Stimulated activated CD8-positive, alpha-beta memory T cell treated with anti-CD3 and anti-CD28 coated beads, Interleukin-12 subunit alpha, Interleukin-12 subunit beta, amount 100 ng/mL, for 1 hour (primary cell): ENCODE measurements at regions not wholly inside any gene's neighbourhood (a gene's known extent, or its start where the extent isn't known, plus 50 kb on each side); places are given as distances from the start of the nearest gene placed in this dataset.

Experiments
- DNase-seq: peaks from one replicate; pipeline ENCODE4 v3.0.0-alpha.2; 2020; ENCODE audit warnings: low read depth

DNA sequence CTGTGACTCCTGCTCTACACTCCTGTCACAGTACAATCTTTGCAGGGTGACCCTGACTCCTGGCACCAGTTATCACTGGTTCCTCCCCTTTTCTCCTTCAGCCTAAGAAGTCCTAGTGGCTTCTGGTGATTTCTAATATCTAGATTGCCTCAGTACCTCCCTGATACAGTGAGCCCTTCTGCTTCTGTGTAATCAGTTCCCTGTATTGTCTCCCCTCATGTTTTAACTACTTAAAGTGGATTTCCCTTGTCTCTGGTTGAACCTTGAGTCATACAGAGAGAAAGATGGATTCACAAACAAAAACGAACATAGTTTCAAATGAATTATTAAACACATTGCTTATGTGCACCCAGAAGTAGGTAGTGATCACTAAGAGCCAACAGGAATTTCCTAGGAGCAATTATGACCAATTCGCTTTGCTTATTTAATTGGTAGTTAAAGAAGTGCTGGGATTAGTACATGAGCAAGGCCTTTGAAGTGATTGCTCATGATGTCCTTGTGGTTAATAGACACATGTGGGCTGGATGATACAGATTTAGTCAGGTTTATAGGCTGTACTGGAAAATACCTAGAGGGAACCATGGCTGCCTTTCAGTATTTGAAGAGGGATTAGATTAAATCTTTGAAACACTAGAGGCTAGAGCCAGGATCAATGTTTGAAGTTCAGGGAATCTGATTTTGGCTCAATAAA lies 145.8 kb upstream of the MEF2C start:
- DNase-seq = no peak

DNA sequence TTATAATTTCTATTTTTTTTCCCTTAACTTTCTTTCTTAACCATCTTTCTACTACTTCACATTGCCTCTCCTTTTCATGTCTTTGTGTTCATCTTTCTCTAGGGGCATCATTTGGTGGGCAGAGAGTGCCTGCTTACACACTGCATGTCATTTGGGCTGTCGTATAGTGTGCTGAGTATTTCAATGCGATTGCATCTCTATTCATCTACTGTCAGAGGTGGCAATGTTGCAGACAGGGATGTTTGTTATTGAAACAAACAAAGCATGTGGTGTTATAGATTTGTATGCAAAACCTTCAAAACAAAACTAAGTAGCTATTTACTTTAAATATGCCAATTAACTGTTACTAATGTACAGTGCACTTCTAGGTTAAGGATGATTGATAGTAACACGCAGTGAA lies 141.1 kb upstream of the MEF2C start:
- DNase-seq = no peak

DNA sequence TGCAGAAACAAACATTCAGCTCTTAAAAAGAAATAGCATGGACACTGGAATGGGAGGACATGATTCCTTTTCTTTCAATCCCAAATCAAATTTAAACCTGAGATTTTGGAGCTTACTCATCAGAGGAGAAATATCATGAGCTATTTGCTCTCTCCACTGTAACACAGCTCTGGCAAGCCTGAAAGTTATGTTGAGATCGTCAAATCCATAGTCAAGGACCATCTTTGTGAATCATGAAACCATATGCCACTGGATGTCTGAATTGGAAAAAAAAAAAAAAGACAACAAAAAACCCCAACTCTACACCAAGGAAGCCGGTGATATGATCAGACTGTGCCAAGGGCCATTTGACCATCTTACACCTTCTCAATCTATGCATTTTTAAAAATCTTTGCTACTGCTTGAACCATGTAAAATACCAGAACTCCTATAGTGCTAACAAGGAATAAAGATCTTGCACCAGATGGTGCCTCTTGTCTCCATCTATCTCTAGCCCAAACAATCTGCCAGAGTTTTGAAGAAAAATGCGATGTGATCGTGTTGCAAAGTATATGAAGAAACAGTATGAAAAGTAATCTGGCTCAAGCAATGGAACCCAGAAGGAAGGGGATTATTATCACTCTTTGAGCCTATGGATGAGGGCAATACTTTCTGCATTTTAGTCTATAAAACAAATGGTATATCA lies 138.1 kb upstream of the MEF2C start:
- DNase-seq = no peak

DNA sequence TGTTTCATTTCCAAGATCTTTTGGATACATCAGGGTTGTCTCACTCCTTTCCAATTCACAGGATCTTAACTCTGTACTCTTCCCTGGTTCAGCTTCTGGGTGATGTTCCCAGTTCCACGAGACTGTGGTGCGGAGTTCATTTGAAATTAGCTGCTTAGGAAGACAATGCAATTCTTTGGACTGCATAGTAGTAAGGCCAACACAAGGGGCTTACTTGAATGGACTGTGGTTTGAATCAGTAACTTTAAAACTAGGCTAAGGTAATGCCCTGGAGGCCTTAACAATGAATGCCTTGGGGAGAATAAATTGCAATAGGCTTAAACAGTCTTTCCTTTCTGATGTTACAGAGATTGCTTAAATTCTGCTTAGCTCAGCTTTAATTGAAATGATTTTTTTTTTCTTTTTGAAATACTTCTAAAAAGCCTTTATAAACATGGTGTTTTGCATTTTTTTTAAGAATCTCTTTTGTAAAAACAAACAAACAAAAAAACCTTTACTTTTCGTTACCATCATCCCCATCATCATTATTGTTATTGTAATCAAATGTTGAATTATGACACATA lies 133.8 kb upstream of the MEF2C start:
- no peak for DNase-seq

DNA sequence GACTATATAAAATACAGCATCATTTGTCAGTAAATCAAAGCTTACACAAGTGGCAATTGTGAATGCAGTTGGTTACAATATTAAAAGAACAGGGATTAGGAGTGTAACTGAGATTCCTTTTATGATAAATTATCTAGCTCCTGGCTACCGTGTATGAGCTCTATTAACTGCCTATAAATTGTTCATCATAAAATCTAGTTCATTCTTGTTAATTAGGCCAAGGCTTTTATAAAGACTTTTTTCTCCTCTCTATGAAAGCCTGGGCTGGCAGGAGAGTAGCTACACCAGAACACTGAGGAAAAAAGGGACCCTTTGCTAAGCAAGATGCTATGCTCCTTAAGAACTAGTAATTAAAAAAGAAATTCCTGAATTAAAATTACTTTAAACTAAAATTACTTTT lies 132.4 kb upstream of the MEF2C start:
- DNase-seq = no peak

DNA sequence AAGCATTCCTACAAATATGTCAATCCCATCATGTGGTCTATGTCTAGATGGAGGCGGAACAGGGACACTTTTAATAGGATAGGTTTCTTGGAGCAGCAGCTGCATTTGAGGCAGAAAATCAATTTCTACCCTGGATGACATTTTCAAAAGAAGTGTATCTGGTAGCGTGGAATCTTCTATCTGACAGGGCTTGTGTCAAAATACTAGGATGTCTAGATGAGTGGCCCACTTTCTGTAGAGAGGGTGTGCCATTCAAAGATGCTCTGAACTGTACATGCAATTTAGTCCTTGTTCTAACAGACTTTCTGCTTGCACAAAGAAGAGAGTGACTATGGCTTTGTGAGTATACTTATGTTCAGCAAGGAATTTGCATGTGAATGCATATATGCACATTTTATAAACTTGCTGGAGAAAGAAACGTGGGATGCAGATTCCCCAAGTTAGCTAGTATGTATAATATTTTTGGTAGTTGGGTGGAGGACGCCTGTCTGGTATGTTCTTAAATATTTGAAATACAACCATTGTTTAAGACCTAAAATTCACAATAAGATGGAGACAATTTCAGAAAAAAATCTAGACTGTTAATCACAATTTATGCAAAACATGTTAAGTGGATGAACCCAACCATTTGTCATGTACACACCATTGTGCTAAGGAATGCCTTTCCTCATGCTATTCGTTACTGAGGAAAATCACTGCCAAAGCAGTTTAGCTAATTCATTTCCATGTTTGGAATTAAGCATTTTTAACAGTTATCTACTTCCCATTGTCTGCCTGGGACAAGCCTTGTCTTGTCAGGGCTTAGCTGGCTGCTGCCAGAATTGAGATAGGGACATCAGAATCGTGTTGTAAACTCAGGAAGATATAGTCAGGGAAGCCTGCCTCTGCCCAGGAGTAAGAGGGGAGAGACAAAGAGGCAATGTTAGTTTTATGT lies 129.1 kb upstream of the MEF2C start:
- DNase-seq = no peak

DNA sequence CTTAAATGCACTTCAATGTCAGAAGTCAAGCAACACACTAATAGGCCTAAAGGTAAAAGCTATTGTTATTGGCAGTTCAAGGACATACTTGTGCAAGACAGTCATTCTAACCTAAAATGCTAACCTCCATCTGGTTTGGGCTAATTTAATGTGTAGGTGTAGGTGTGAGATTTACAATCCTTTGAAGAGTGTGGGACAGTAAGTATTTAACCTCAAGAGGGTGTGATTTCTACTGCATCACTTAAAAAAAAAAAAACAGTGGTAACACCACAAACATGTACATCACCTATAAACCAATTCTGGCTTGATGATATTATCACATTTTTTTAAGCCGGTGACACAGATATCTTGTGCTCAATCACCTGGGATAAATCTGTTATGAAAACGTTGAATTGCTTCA lies 127.5 kb upstream of the MEF2C start:
- no peak for DNase-seq

DNA sequence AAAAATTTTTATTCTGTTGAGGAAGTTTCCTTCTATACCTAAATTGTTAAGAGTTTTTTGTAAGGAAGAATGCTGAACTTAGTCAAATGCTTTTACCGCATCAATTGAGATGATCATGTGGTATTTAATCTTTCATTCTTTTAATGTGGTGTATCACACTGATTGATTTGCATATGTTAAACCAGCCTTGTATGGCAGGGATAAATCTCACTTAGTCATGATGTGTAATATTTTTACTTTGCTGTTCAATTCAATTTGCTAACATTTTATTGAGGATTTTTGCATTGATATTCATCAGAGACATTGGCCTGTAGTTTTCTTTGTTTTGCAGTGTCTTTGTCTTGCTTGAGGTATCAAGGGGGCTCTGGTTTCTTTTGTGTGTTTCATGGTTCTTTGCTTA lies 125.3 kb upstream of the MEF2C start:
- DNase-seq = no peak

DNA sequence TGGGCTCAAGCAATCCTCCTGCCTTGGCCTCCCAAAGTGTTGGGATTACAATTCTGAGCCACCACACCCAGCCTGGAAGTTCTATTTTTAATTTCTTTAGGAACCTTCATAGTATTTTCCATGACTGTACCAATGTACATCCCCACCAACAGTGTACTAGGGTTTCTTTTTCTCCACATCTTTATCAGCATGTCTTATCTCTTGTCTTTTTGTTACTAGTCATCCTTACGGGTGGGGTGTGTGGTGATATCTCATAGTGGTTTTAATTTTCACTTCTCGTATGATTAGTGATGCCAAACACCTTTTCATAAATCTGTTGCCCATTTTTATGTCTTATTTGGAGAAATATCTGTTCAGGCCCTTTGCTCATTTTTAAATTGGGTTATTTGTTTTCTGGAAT lies 123.0 kb upstream of the MEF2C start:
- DNase-seq = no peak

DNA sequence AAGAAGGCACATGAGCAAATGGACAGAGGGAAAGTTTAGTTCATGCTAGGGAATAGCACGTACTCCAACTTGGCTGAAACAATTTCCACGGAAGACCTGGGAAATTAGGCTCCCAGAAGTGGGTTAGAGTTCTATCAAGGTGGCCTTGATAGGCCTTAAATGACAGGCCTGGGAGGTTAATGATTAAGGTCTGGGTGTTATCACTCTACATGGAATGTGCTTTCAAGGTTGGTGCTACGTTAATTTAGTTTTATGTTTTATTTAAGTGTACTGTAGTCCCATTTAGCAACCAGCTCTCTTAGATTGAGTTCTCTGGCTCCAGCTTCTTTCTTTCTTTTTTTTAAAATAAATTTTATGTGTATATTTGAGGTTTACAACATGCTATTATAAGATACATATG lies 121.4 kb upstream of the MEF2C start:
- no peak for DNase-seq

DNA sequence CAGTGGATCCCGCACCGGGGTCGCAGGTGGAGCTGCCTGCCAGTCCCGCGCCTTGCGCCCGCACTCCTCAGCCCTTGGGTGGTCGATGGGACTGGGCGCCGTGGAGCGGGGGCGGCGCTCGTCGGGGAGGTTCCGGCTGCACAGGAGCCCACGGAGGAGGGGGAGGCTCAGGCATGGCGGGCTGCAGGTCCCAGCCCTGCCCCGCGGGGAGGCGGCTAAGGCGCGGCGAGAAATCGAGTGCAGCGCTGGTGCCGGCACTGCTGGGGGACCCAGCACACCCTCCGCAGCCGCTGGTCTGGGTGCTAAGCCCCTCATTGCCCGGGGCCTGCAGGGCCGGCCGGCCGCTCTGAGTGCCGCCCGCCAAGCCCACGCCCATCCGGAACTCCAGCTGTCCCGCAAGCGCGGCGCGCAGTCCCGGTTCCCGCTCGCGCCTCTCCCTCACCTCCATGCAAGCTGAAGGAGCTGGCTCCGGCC lies 120.6 kb upstream of the MEF2C start:
- no peak for DNase-seq

DNA sequence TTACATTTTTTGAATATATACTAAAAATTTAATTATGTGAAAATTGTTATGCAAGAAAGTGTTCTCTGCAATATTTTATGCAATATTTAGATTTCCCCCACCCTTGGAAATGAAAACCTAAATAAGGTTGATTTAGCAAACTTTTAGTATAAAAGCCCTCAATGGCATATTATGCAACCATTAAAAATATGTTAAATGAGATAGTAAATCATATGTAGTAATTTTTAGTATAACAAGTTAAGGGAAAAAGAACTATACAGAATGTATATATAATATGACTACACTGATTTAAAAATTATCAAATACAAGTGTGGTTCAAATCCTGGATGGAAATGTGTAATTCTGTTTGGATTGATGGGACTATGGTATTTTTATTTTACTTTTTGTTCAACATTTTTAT lies 116.9 kb upstream of the MEF2C start:
- DNase-seq = no peak

DNA sequence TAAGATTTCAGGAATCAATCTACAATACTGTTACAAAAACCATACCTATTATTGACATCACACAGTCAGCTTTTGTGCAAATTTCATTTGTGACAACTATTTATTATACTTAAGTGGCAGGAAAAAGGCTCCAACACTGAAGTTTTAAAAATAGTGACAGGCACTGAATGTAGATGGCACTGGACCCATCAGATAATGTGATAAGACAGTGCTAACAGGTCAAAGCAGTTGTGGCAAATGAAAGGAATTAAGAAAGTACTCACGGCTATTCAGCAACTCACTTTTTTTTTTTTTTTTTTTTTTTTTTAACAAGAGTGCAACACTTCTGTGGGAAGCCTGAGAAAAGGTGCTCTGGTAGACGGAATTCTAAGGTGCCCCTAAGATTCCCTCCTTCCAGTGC lies 115.0 kb upstream of the MEF2C start:
- no peak for DNase-seq

DNA sequence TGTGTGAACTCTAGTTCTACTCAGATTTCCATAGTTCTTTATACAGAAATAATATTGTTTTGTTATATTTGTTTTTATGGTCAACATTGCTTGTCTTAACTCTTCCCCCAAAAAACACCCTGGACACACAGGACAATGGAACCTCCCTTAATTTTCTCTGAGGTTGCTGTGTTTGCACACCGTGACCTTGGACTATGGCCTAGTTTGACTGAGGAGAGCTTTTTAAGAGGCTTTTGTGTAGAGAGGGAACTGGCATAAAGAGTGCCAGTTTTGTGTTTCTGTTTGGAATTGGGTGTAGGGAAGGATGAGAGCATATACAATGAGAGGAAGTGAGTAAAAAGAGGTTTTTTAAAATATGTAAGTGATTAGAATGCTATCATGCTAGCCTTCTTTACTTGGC lies 101.1 kb upstream of the MEF2C start:
- no peak for DNase-seq

DNA sequence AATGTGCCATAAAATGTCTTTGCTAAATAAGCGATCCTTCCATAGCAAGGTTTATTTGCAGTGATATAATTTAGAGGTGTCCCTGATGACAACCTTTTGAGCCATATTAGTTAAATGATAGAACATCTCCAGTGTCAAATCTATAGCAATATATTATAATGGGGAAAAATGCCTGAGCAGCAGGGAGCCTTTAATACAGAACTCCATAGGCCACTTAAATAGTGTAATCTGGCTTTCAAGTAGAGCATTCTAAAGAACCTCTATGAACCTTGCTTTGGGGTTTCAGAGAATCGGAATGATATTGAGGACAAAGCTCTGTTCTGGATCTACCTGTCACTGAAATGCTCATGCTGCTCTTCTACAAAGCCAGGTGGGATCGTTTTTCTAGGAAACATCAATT lies 96.7 kb upstream of the MEF2C start:
- no peak for DNase-seq

DNA sequence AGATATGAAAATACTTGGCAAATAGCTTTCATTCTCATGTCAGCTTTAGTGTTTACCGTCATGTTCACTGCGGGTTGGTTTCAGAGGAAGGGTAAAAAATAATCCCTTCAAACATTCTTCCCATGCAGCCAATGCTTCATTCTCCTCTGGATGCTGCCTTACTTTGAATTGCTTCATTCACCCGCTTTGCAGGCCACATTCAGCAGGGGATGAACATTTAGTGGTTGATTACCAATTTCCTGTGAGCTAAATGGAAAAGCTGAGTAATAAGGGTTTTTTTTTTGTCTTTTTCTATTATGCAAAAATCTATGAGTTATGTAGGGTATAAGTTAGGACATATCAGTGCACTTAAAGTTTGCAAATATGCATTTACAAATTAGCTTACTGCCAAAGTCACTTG lies 96.3 kb upstream of the MEF2C start:
- DNase-seq = no peak

DNA sequence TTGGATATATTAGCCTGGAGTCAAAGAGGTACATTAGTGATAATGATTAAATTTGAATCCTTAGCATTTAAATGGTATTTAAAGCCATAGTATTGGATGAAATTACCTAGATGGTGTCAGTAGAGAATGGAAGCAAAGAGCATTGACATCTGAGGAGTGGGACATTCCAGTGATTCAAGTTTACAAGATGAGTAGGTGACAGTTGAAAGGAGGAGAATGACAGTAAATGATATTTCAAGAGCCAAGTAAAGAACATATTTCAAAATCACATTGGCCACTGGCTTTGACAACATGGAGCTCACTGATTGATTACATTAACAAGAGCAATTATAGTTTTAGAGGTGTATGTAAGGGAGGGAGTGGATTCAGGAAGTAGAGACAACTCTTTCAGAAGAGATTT lies 93.9 kb upstream of the MEF2C start:
- no peak for DNase-seq

DNA sequence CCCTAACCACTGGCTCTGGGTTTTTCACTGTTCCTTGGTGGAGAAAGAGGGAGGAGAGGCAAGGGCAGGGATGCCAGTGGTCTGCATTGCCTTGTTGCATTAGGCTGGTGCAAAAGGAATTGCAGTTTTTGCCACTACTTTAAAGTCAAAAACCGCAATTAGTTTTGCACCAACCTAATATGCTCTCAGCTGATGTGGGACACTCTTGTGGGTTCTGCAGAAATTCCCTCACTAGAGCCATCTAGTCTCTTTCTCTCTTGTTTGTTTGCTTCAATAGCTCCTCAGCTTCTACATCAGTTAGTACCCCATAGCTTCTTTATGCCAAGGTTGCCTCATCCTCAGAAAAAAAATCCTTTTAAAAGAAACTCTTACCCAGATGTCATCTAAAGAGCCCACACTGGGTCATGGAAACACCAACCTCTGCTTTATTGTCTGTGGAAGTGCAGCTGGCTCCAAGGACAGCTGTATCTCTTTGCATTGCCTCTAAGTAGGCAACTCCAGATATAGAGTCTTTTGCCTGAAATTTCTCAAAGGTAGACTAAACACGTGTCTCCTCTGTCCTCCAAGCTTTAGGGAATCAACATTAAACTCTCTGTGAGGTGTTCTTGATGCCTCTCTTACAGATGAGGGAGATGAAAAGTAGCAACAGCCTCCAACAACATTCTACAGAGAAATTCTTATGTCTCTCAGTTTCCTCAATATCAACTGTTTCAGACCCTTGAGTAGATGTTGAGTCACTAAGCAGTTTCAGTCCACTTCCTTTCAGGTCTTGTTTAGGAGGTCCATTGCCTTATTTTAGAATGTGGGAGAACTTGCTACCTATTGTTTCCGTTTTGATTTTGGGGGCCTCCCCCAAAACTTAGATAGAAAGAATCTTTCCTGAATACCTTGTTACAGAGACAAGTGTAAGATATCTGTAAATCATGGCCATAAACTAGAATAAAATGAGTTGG lies 84.9 kb upstream of the MEF2C start:
- DNase-seq = no peak

DNA sequence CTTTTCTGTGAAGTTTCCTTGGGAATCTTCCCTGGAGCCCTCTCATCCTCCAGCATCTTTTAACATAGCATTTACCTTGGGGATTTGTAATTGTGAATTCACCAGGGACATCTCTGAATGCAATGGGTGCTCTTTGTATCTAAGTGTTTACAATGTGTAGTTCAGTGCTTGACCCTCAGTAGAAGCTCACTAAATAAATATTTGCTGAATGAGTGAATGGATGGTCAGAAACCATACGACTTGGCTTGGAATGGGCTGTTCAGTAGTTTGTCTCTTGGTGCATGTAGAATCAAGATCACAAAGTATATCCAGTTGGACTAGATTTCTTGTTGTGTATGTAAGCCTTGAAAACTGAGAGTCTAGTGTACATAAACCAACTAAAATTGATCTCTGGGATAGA lies 81.8 kb upstream of the MEF2C start:
- no peak for DNase-seq

DNA sequence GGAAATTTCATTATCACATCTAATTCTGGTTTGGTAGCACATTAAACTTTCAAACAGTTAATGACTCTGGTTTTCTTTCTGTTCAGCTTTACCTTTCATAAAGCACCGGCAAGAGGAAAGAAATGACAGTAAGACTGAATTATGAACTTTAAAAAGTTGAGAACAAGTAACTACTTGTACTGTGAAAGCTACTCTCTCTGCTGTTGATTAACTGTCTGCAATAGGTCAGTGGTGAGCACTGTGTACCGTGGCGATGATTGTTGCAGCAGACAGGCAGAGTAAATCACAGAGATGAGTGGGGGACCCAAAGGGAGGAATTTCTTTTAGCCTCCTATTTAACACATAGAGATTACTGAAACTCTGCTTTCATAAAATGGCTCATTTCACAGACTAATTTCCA lies 74.0 kb upstream of the MEF2C start:
- DNase-seq = no peak

DNA sequence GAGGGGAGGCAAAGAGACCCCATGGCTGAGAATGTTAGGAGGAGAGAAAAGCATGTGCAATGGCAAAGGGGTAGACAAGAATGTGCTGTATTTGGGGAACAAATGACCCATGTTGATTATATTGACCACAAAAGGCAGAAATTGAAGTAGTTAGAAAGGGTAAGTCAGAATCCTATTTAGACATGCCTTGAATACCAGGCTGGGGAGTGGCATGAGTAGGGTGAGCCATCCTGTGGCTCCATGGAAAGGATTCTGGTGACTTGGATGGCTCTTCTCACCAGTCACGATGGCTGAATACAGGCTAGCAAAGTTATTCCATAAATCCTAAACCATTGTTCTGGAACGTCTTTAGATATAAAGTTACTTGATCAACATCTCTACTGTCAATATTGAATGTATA lies 73.4 kb upstream of the MEF2C start:
- DNase-seq = no peak
